Esophagus (tissue), 2 donors: ENCODE measurements at regions not wholly inside any gene's neighbourhood (a gene's known extent, or its start where the extent isn't known, plus 50 kb on each side); places are given as distances from the start of the nearest gene placed in this dataset.

Experiments
- H3K27ac ChIP-seq, 2 donors: one replicate each; pipeline ENCODE4 v1.5.1; 2013; ENCODE audit warnings: low read depth in 2 of 2, mild to moderate bottlenecking in 2 of 2, inconsistent platforms in 1 of 2, low read length in 1 of 2, moderate library complexity in 1 of 2
- H3K27me3 ChIP-seq, 2 donors: one replicate each; pipeline ENCODE4 v1.6.1; 2013; ENCODE audit warnings: low read length in 2 of 2, control low read depth in 1 of 2, mild to moderate bottlenecking in 1 of 2; ENCODE audit not compliant: insufficient read depth in 2 of 2, control insufficient read depth in 1 of 2
- H3K36me3 ChIP-seq, 2 donors: one replicate each; pipeline ENCODE4 v1.6.1; 2013; ENCODE audit warnings: low read length in 1 of 2; ENCODE audit not compliant: control insufficient read depth in 2 of 2, insufficient read depth in 2 of 2
- H3K4me1 ChIP-seq, 2 donors: one replicate each; pipeline ENCODE4 v1.6.1; 2013; ENCODE audit warnings: low read length in 1 of 2; ENCODE audit not compliant: control insufficient read depth in 2 of 2, insufficient read depth in 2 of 2
- H3K4me3 ChIP-seq, 2 donors: one replicate each; pipeline ENCODE4 v1.5.1; 2013; ENCODE audit warnings: low read length in 2 of 2, mild to moderate bottlenecking in 2 of 2, low read depth in 1 of 2, moderate library complexity in 1 of 2
- H3K9me3 ChIP-seq, 2 donors: one replicate each; pipeline ENCODE4 v1.6.1; 2013; ENCODE audit warnings: mild to moderate bottlenecking in 2 of 2, low read depth in 1 of 2, low read length in 1 of 2, moderate library complexity in 1 of 2; ENCODE audit not compliant: control insufficient read depth in 2 of 2, insufficient read depth in 1 of 2
- WGBS, 2 donors: extraction: QIAGEN DNeasy Blood & Tissue Kit; methylation state at CpG; one replicate each; pipeline ENCODE4 v1.1.7; 2013; 5-methylcytosine and 5-hydroxymethylcytosine counted together
- donor health status: healthy with polysubstance abuse.
- donor health status: Bipolar disorder and iron deficiency.

GRCh38 chr14:87419925-87420324, 573.1 kb downstream of the GALC start:
- H3K4me3 ChIP-seq, result no peak overlapping the region
- H3K36me3 ChIP-seq, result no peaks in the 10 kb centered on the region
- WGBS, 2 donors, result 96% methylated on average over 2 of the region's 2 CpGs
- H3K27ac ChIP-seq, result no peak overlapping the region
- no peaks in the 10 kb centered on the region for H3K27me3 ChIP-seq
- H3K4me1 ChIP-seq, result no peaks in the 10 kb centered on the region
- H3K9me3 ChIP-seq, result peaks cover 2 to 4% of the 10 kb centered on the region in 2 donors

GRCh38 chr14:87411370-87411769, 581.6 kb downstream of the GALC start:
- no peaks in the 10 kb centered on the region for H3K4me1 ChIP-seq
- peaks cover 0 to 2% of the 10 kb centered on the region in 2 donors for H3K9me3 ChIP-seq
- H3K36me3 ChIP-seq, result no peaks in the 10 kb centered on the region
- H3K27me3 ChIP-seq, result no peaks in the 10 kb centered on the region
- H3K27ac ChIP-seq, result no peak overlapping the region
- 46 to 47% methylated on average over 3 of the region's 3 CpGs for WGBS, 2 donors
- no peak overlapping the region for H3K4me3 ChIP-seq

- peaks cover 0 to 2% of the 10 kb centered on the region in 2 donors for H3K9me3 ChIP-seq
- no peaks in the 10 kb centered on the region for H3K27me3 ChIP-seq
- no peaks in the 10 kb centered on the region for H3K4me1 ChIP-seq
- H3K4me3 ChIP-seq, result no peak overlapping the region
- H3K36me3 ChIP-seq, result no peaks in the 10 kb centered on the region
- no peak overlapping the region for H3K27ac ChIP-seq
These were observed 583.6 kb downstream of the GALC start for GRCh38 chr14:87409393-87409792.

- no peaks in the 10 kb centered on the region for H3K27me3 ChIP-seq
- WGBS, 2 donors, result 56 to 70% methylated on average over 2 of the region's 2 CpGs
These were observed 585.6 kb downstream of the GALC start for GRCh38 chr14:87407344-87407743.

GRCh38 chr14:87405563-87405962, 587.4 kb downstream of the GALC start:
- H3K27ac ChIP-seq, result no peak overlapping the region
- no peaks in the 10 kb centered on the region for H3K27me3 ChIP-seq
- no peaks in the 10 kb centered on the region for H3K9me3 ChIP-seq
- no peaks in the 10 kb centered on the region for H3K36me3 ChIP-seq
- WGBS, 2 donors, result 44% methylated on average over 3 of the region's 3 CpGs
- H3K4me3 ChIP-seq, result no peak overlapping the region
- H3K4me1 ChIP-seq, result no peaks in the 10 kb centered on the region

More at GRCh38 chr14:87407344-87407743, 585.6 kb downstream of the GALC start:
- Histone ChIP-seq H3K27ac (no peak overlapping the region), H3K9me3 (peaks cover 0 to 2% of the 10 kb centered on the region in 2 donors), H3K4me1 (no peaks in the 10 kb centered on the region), H3K4me3 (no peak overlapping the region), H3K36me3 (no peaks in the 10 kb centered on the region)

- Histone ChIP-seq H3K4me1 (no peaks in the 10 kb centered on the region), H3K36me3 (no peaks in the 10 kb centered on the region), H3K27ac (no peak overlapping the region), H3K27me3 (no peaks in the 10 kb centered on the region), H3K9me3 (peaks cover 0 to 2% of the 10 kb centered on the region in 2 donors), H3K4me3 (no peak overlapping the region)
- 57 to 62% methylated on average over 4 of the region's 4 CpGs for WGBS, 2 donors
These were observed 595.5 kb downstream of the GALC start for GRCh38 chr14:87397499-87397898.

GRCh38 chr14:87391066-87391465, 601.9 kb downstream of the GALC start:
- Histone ChIP-seq H3K36me3 (no peaks in the 10 kb centered on the region), H3K27ac (no peak overlapping the region), H3K9me3 (peaks cover 0 to 2% of the 10 kb centered on the region in 2 donors), H3K27me3 (no peaks in the 10 kb centered on the region), H3K4me3 (no peak overlapping the region), H3K4me1 (no peaks in the 10 kb centered on the region)
- WGBS, 2 donors, result 84 to 86% methylated on average over 5 of the region's 5 CpGs

GRCh38 chr14:87388946-87389345, 604.0 kb downstream of the GALC start:
- H3K4me1 ChIP-seq, result no peaks in the 10 kb centered on the region
- no peaks in the 10 kb centered on the region for H3K27me3 ChIP-seq
- no peaks in the 10 kb centered on the region for H3K36me3 ChIP-seq
- H3K27ac ChIP-seq, result no peak overlapping the region
- H3K4me3 ChIP-seq, result no peak overlapping the region
- peaks cover 0 to 2% of the 10 kb centered on the region in 2 donors for H3K9me3 ChIP-seq

- Histone ChIP-seq H3K9me3 (no peaks in the 10 kb centered on the region), H3K4me3 (no peak overlapping the region), H3K4me1 (no peaks in the 10 kb centered on the region), H3K36me3 (no peaks in the 10 kb centered on the region), H3K27me3 (no peaks in the 10 kb centered on the region), H3K27ac (no peak overlapping the region)
- 86 to 89% methylated on average over 6 of the region's 6 CpGs for WGBS, 2 donors
These were observed 605.2 kb downstream of the GALC start for GRCh38 chr14:87387806-87388205.

GRCh38 chr14:87386524-87386923, 606.5 kb downstream of the GALC start:
- Histone ChIP-seq H3K27me3 (no peaks in the 10 kb centered on the region), H3K36me3 (no peaks in the 10 kb centered on the region), H3K9me3 (no peaks in the 10 kb centered on the region), H3K4me1 (no peaks in the 10 kb centered on the region), H3K27ac (no peak overlapping the region), H3K4me3 (no peak overlapping the region)
